HCT116 (cell line): ENCODE measurements at regions not wholly inside any gene's neighbourhood (a gene's known extent, or its start where the extent isn't known, plus 50 kb on each side); places are given as distances from the start of the nearest gene placed in this dataset.

Experiments
- ATAC-seq: fragments of 200-7000 bp; cut with Tn5 transposase; 2 replicates; pipeline ENCODE4 v1.9.1; 2020; ENCODE audit warnings: mild to moderate bottlenecking, moderate library complexity
- BruUV-seq: library from RNA; stranded (reverse); fragments of 400-500 nt; replicated peaks from 2 replicates; lab custom pipeline; 2021; lab: Mats Ljungman, UMichigan
- CTCF ChIA-PET: fragments of 300-600 bp; sonication (Branson Sonifier 250); formaldehyde crosslinking; loops from one replicate; lab custom pipeline; 2021; ENCODE audit warnings: antibody characterized with exemption; lab: Charles Lee
- POLR2A ChIA-PET: fragments of 300-600, 350-600 bp; sonication (Branson Sonifier 250); formaldehyde crosslinking; loops from one replicate; lab custom pipeline; 2021; ENCODE audit warnings: antibody characterized with exemption; lab: Charles Lee
- RAD21 ChIA-PET, 2 experiments: fragments of 300-600 bp; sonication (Branson Sonifier 250); formaldehyde crosslinking; loops; one replicate each; lab custom pipeline; 2023; ENCODE audit warnings: low total read pairs in 2 of 2; ENCODE audit not compliant: uncharacterized antibody in 2 of 2, unreplicated experiment in 2 of 2, low non-redundant PET in 1 of 2; lab: Charles Lee
- DNase-seq: peaks from one replicate; pipeline ENCODE4 v3.0.0-alpha.2; 2010; ENCODE audit warnings: low read depth, low spot score
- H2AFZ ChIP-seq: fragments of 200-600 bp; shearing (Covaris generic), sonication (generic); 2 replicates; pipeline ENCODE4 v1.6.1; 2017; ENCODE audit warnings: low read depth, mixed run types, mixed read lengths, antibody characterized with exemption, low read length; ENCODE audit not compliant: poor library complexity, severe bottlenecking
- H3K27ac ChIP-seq: 2 replicates; pipeline ENCODE4 v1.5.1; 2012; ENCODE audit warnings: low read depth, low read length
- H3K27me3 ChIP-seq: fragments of 200-600 bp; sonication (generic); 2 replicates; pipeline ENCODE4 v1.6.1; 2016; ENCODE audit warnings: mixed run types, low read length, mixed read lengths; ENCODE audit not compliant: insufficient read depth
- H3K36me3 ChIP-seq, 2 experiments: fragments of 200-500 bp in 1 of 2; fragments of 200-600 bp in 1 of 2; sonication (Bioruptor generic) in 1 of 2; sonication (generic) in 1 of 2; 2 replicates each; pipeline versions ENCODE4 v1.5.1 to v1.6.1; 2014 to 2016; ENCODE audit warnings: low read length in 2 of 2, inconsistent platforms in 1 of 2, mixed read lengths in 1 of 2, mixed run types in 1 of 2; ENCODE audit not compliant: insufficient read depth in 2 of 2, control insufficient read depth in 1 of 2
- H3K4me1 ChIP-seq, 2 experiments: fragments of 200-600 bp in 1 of 2; sonication (generic) in 1 of 2; 2 replicates each; pipeline versions ENCODE4 v1.5.1 to v1.6.1; 2012 to 2017; ENCODE audit warnings: low read length in 2 of 2, inconsistent platforms in 1 of 2, mild to moderate bottlenecking in 1 of 2, mixed read lengths in 1 of 2, mixed run types in 1 of 2, moderate library complexity in 1 of 2; ENCODE audit not compliant: insufficient read depth in 2 of 2, control insufficient read depth in 1 of 2
- H3K4me2 ChIP-seq: fragments of 200-600 bp; sonication (generic); 2 replicates; pipeline ENCODE4 v1.6.1; 2017; ENCODE audit warnings: mixed run types, low read length, mixed read lengths
- H3K4me3 ChIP-seq, 2 experiments: fragments of 200-600 bp in 1 of 2; sonication (generic) in 1 of 2; replicated peaks in 1 of 2; 2 replicates each; pipeline ENCODE4 v1.5.1; 2011 to 2016; ENCODE audit warnings: low read length in 2 of 2, control low read depth in 1 of 2, low read depth in 1 of 2, mild to moderate bottlenecking in 1 of 2, mixed read lengths in 1 of 2, mixed run types in 1 of 2
- H3K79me2 ChIP-seq: fragments of 200-600 bp; sonication (generic); 2 replicates; pipeline ENCODE4 v1.6.1; 2017; ENCODE audit warnings: mild to moderate bottlenecking, mixed run types, low read length, moderate library complexity, mixed read lengths; ENCODE audit not compliant: insufficient read depth
- H3K9ac ChIP-seq: fragments of 200-600 bp; sonication (generic); 2 replicates; pipeline ENCODE4 v1.6.1; 2016; ENCODE audit warnings: low read length, mixed read lengths
- H3K9me2 ChIP-seq: fragments of 200-600 bp; sonication (generic), shearing (Covaris generic); 2 replicates; pipeline ENCODE4 v1.6.1; 2017; ENCODE audit warnings: mixed run types, mild to moderate bottlenecking, moderate library complexity; ENCODE audit not compliant: insufficient read depth
- H3K9me3 ChIP-seq, 2 experiments: fragments of 200-500 bp in 1 of 2; fragments of 200-600 bp in 1 of 2; sonication (Bioruptor generic) in 1 of 2; sonication (generic) in 1 of 2; 2 replicates each; pipeline ENCODE4 v1.6.1; 2014 to 2017; ENCODE audit warnings: low read length in 2 of 2, mixed read lengths in 2 of 2, inconsistent platforms in 1 of 2, low read depth in 1 of 2, mild to moderate bottlenecking in 1 of 2, mixed run types in 1 of 2, moderate library complexity in 1 of 2; ENCODE audit not compliant: control insufficient read depth in 1 of 2, insufficient read depth in 1 of 2
- H4K20me1 ChIP-seq: fragments of 200-600 bp; sonication (generic), shearing (Covaris generic); 2 replicates; pipeline ENCODE4 v1.6.1; 2017; ENCODE audit warnings: mixed run types, mild to moderate bottlenecking, moderate library complexity; ENCODE audit not compliant: insufficient read depth
- ATF3 ChIP-seq: IDR thresholded peaks from 2 replicates; pipeline ENCODE4 v1.6.1; 2012
- CBX3 ChIP-seq: IDR thresholded peaks from 2 replicates; pipeline ENCODE4 v1.6.1; 2012; ENCODE audit warnings: low read depth
- EGR1 ChIP-seq: IDR thresholded peaks from 2 replicates; pipeline ENCODE4 v1.6.1; 2012; ENCODE audit warnings: low read depth
- ELF1 ChIP-seq: IDR thresholded peaks from 2 replicates; pipeline ENCODE4 v1.6.1; 2012; ENCODE audit warnings: low read depth, borderline replicate concordance
- EZH2 ChIP-seq: fragments of 200-600 bp; sonication (generic); IDR thresholded peaks from 2 replicates; pipeline ENCODE4 v1.6.1; 2017; ENCODE audit warnings: antibody characterized with exemption, mixed run types
- FOSL1 ChIP-seq: IDR thresholded peaks from 2 replicates; pipeline ENCODE4 v1.6.1; 2012; ENCODE audit warnings: low read depth
- MAX ChIP-seq: IDR thresholded peaks from 2 replicates; pipeline ENCODE4 v1.6.1; 2012
- POLR2A ChIP-seq: IDR thresholded peaks from 2 replicates; pipeline ENCODE4 v1.7.0; 2011; ENCODE audit warnings: borderline replicate concordance; ENCODE audit not compliant: insufficient read depth, insufficient read length; ENCODE audit errors: extremely low read depth
- POLR2AphosphoS5 ChIP-seq: IDR thresholded peaks from 2 replicates; pipeline ENCODE4 v1.6.1; 2011; ENCODE audit warnings: mild to moderate bottlenecking, low read depth, low read length, moderate library complexity
- RAD21 ChIP-seq: IDR thresholded peaks from 2 replicates; pipeline ENCODE4 v1.6.1; 2012; ENCODE audit warnings: low read depth, mild to moderate bottlenecking
- REST ChIP-seq: IDR thresholded peaks from 2 replicates; pipeline ENCODE4 v1.6.1; 2012; ENCODE audit warnings: low read depth
- SRF ChIP-seq: IDR thresholded peaks from 2 replicates; pipeline ENCODE4 v1.6.1; 2012; ENCODE audit warnings: low read depth
- TCF7L2 ChIP-seq: IDR thresholded peaks from 2 replicates; pipeline ENCODE4 v1.7.0; 2011; ENCODE audit warnings: borderline replicate concordance, inconsistent platforms; ENCODE audit not compliant: insufficient read depth, insufficient read length; ENCODE audit errors: extremely low read depth
- YY1 ChIP-seq: IDR thresholded peaks from 2 replicates; pipeline ENCODE4 v1.6.1; 2011; ENCODE audit warnings: low read length, low read depth, moderate library complexity, mild to moderate bottlenecking; ENCODE audit not compliant: insufficient replicate concordance; ENCODE audit errors: extremely low read depth
- ZFX ChIP-seq: fragments of 450-650 bp; IDR thresholded peaks from 2 replicates; pipeline ENCODE4 v1.6.1; 2017
- ZNF274 ChIP-seq: fragments of 200-500 bp; sonication (Bioruptor generic); IDR thresholded peaks from 2 replicates; pipeline ENCODE4 v1.6.1; 2014; ENCODE audit warnings: mild to moderate bottlenecking, low read depth, low read length, inconsistent platforms
- intact Hi-C: fragments of 100-400 bp; cut with micrococcal nuclease; formaldehyde crosslinking; loops from 2 replicates; pipeline ENCODE4 v1.10.0; 2022

GRCh38 chr14:83711046-83711445 lies 1818.9 kb upstream of the FLRT2 start:
- ChIA-PET POLR2A (no interaction called here), CTCF (no interaction called here), RAD21 (no interaction called here)
- Histone ChIP-seq H3K9me2 (no peaks in the 10 kb centered on the region), H3K4me1 (no peaks in the 10 kb centered on the region), H3K4me2 (no peak overlapping the region), H3K36me3 (no peaks in the 10 kb centered on the region), H2AFZ (no peak overlapping the region), H3K27me3 (no peaks in the 10 kb centered on the region), H3K4me3 (no peak overlapping the region), H3K9me3 (peaks cover 6 to 9% of the 10 kb centered on the region in 2 experiments; a peak in 3 of 4 replicates), H3K9ac (no peak overlapping the region), H4K20me1 (no peaks in the 10 kb centered on the region), H3K79me2 (no peaks in the 10 kb centered on the region), H3K27ac (no peak overlapping the region)
- TF ChIP-seq ELF1 (no peak), ZFX (no peak), ATF3 (no peak), YY1 (no peak)
- no TSS peak for BruUV-seq
- ATAC-seq (no peak), DNase-seq (no peak)
- intact Hi-C loops, result no loop called here

GRCh38 chr14:83712418-83713129 lies 1817.4 kb upstream of the FLRT2 start:
- ATAC-seq, result no peak
- Histone ChIP-seq H3K9me2 (no peaks in the 10 kb centered on the region), H4K20me1 (no peaks in the 10 kb centered on the region), H3K36me3 (no peaks in the 10 kb centered on the region), H2AFZ (no peak overlapping the region), H3K9ac (no peak overlapping the region), H3K4me1 (no peaks in the 10 kb centered on the region), H3K27me3 (no peaks in the 10 kb centered on the region), H3K4me2 (no peak overlapping the region), H3K4me3 (no peak overlapping the region), H3K79me2 (no peaks in the 10 kb centered on the region), H3K27ac (no peak overlapping the region), H3K9me3 (peaks cover 3 to 12% of the 10 kb centered on the region in 2 experiments; a peak in 3 of 4 replicates)
- ChIA-PET CTCF (no interaction called here), POLR2A (no interaction called here), RAD21 (no interaction called here)
- BruUV-seq, result no TSS peak
- intact Hi-C loops, result no loop called here
- DNase-seq, result no peak
- TF ChIP-seq ZNF274, result no peak
- TF ChIP-seq POLR2A, result no peak
- no peak for TF ChIP-seq RAD21
- no peak for TF ChIP-seq ZFX
- TF ChIP-seq EGR1, result no peak
- no peak for TF ChIP-seq REST
- TF ChIP-seq MAX, result no peak
- TF ChIP-seq FOSL1, result no peak
- no peak for TF ChIP-seq POLR2AphosphoS5
- no peak for TF ChIP-seq SRF
- TF ChIP-seq ATF3, result no peak
- no peak for TF ChIP-seq EZH2
- no peak for TF ChIP-seq CBX3
- no peak for TF ChIP-seq TCF7L2
